ENCODE measurements at regions not wholly inside any gene's neighbourhood (a gene's known extent, or its start where the extent isn't known, plus 50 kb on each side); places are given as distances from the start of the nearest gene placed in this dataset.

DNA sequence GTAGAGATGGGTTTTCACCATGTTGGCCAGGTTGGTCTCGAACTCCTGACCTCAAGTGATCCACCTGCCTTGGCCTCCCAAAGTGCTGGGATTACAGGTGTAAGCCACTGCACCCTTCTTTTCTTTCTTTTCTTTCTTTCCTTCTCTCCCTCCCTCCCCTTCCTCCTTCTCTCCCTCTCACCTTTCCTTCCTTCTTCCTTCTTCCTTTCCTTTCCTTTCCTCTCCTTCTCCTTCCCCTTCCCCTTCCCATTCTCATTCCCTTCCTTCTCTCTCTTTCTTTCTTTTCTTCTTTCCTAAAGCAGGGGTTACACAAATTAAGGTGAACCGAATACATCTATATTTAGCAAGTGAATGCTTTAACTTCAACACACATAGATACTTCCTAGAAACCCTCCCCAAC is 58.0 kb upstream of the URI1 start:
- H3K4ac ChIP-seq (ENCODE audit: low read depth, low read length): no peak overlapping the region
- no peak overlapping the region for H2BK120ac ChIP-seq (ENCODE audit: low read depth, low read length, poor library complexity, severe bottlenecking)
- H3K27me3 Mint-ChIP-seq (ENCODE audit: low read depth): peaks cover 16% of the 10 kb centered on the region
- H3K79me1 ChIP-seq (ENCODE audit: insufficient read depth, low read depth, low read length, poor library complexity, severe bottlenecking): no peaks in the 10 kb centered on the region
- H2BK5ac ChIP-seq (ENCODE audit: insufficient read length, low read length): no peak overlapping the region
- WGBS (ENCODE audit: extremely low coverage, insufficient read length, low lambda C conversion rate): no CpG with 5 or more reads among the region's 2 CpGs
- TF ChIP-seq CTCF (conservative IDR thresholded peaks at IDR 0.05): no peak
- no peak overlapping the region for H2AFZ ChIP-seq (ENCODE audit: low read length)
- H3K79me2 ChIP-seq (ENCODE audit: insufficient read depth, low read length): no peaks in the 10 kb centered on the region
- no peaks in the 10 kb centered on the region for H3K27me3 ChIP-seq (ENCODE audit: insufficient read depth, low read length)
- H3K23ac ChIP-seq (ENCODE audit: insufficient read length, low read depth, low read length): no peak overlapping the region
- H3K4me3 Mint-ChIP-seq: no peak overlapping the region; a peak in 1 of 5 replicates
- no peak overlapping the region for H4K8ac ChIP-seq (replicated peaks; ENCODE audit: insufficient read length, low read depth, low read length)
- peaks cover 0 to 18% of the 10 kb centered on the region in 2 experiments; a peak in 3 of 4 replicates for H3K4me1 Mint-ChIP-seq
- no peak overlapping the region for H2BK12ac ChIP-seq (ENCODE audit: insufficient read length, low read depth, low read length)
- no peak overlapping the region for H2AK5ac ChIP-seq (ENCODE audit: insufficient read length, low read length)
- H2BK20ac ChIP-seq (ENCODE audit: low read depth, low read length, poor library complexity, severe bottlenecking): no peak overlapping the region
- DNase-seq: no peak
- H3K14ac ChIP-seq (ENCODE audit: insufficient read depth, low read length): no peak overlapping the region
- H4K20me1 ChIP-seq (ENCODE audit: control insufficient read depth, insufficient read depth, insufficient read length): no peaks in the 10 kb centered on the region
- no peak overlapping the region for H4K91ac ChIP-seq (ENCODE audit: insufficient read length, low read depth, low read length)
- no peaks in the 10 kb centered on the region; the same call in 1 of the 2 replicates for H3K4me1 ChIP-seq (ENCODE audit: insufficient read depth, low read length)
- H3K23me2 ChIP-seq (ENCODE audit: insufficient read length, low read depth, low read length, poor library complexity, severe bottlenecking): no peaks in the 10 kb centered on the region
- H3K9me3 Mint-ChIP-seq: no peaks in the 10 kb centered on the region
- no peak overlapping the region for H3T11ph ChIP-seq (ENCODE audit: low read length)
- no peak overlapping the region for H3K27ac Mint-ChIP-seq
- no peak overlapping the region for H2BK15ac ChIP-seq (ENCODE audit: low read depth, low read length)
- H3K18ac ChIP-seq (ENCODE audit: insufficient read length, low read depth, low read length): no peak overlapping the region
- no peak overlapping the region for H3K27ac ChIP-seq (ENCODE audit: insufficient read length, low read depth, low read length)
- H3K56ac ChIP-seq (ENCODE audit: insufficient read length, low read depth, low read length): no peak overlapping the region
- H3K9me3 ChIP-seq (ENCODE audit: control insufficient read depth, low read depth, low read length): no peaks in the 10 kb centered on the region
- no peak overlapping the region for H4K5ac ChIP-seq (ENCODE audit: insufficient read length, low read depth, low read length)
- H3K9ac ChIP-seq (ENCODE audit: extremely low read depth, insufficient read length, low read length): no peak overlapping the region
- H3K36me3 Mint-ChIP-seq (ENCODE audit: insufficient read depth in 1 of 3, low read depth in 3 of 3): no peaks in the 10 kb centered on the region; a peak in 1 of 7 replicates
- no peak overlapping the region for H3K4me2 ChIP-seq (ENCODE audit: insufficient read depth, insufficient read length, low read length)

All from H9 (cell line).